Activated naive CD8-positive, alpha-beta T cell (primary cell): ENCODE measurements at regions not wholly inside any gene's neighbourhood (a gene's known extent, or its start where the extent isn't known, plus 50 kb on each side); places are given as distances from the start of the nearest gene placed in this dataset.
"Not testable (repeated sequence)": the region's sequence is repeated elsewhere in the genome, so short reads cannot be mapped to it uniquely, and the experiment has no call there.

Experiments used
- H3K27ac Mint-ChIP-seq: one replicate; pipeline ENCODE4 v1.8.0; 2021; ENCODE audit warnings: mixed read lengths
- H3K27me3 Mint-ChIP-seq: one replicate; pipeline ENCODE4 v1.8.0; 2021; ENCODE audit warnings: mixed read lengths
- H3K36me3 Mint-ChIP-seq: one replicate; pipeline ENCODE4 v1.8.0; 2021; ENCODE audit warnings: mixed read lengths
- H3K4me1 Mint-ChIP-seq: one replicate; pipeline ENCODE4 v1.8.0; 2021; ENCODE audit warnings: low read depth, mixed read lengths
- H3K4me3 Mint-ChIP-seq: one replicate; pipeline ENCODE4 v1.8.0; 2021; ENCODE audit warnings: mild to moderate bottlenecking, mixed read lengths
- H3K9me3 Mint-ChIP-seq: one replicate; pipeline ENCODE4 v1.8.0; 2021; ENCODE audit warnings: low read depth, mixed read lengths

DNA sequence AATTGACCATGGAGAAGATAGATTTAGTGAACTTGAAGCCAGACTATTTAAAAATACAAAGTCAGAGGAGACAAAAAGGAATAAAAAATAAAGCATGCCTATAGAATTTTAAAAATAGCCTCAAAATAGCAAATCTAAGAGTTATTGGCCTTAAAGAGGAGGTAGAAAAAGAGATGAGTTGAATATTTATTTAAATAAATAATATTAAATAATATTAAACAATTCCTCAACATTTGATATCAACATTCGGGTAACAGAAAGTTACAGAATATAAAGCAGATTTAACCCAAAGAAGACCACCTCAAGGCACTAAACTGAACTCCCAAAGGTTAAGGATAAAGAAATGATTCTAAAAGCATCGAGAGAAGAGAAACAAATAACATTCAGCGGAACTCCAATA is 1627.4 kb downstream of the SPATA31A7 start:
- not testable (repeated sequence) for H3K27ac Mint-ChIP-seq, H3K36me3 Mint-ChIP-seq, H3K4me1 Mint-ChIP-seq, H3K9me3 Mint-ChIP-seq, H3K4me3 Mint-ChIP-seq
- H3K27me3 Mint-ChIP-seq, result peaks cover 17% of the 10 kb centered on the region

DNA sequence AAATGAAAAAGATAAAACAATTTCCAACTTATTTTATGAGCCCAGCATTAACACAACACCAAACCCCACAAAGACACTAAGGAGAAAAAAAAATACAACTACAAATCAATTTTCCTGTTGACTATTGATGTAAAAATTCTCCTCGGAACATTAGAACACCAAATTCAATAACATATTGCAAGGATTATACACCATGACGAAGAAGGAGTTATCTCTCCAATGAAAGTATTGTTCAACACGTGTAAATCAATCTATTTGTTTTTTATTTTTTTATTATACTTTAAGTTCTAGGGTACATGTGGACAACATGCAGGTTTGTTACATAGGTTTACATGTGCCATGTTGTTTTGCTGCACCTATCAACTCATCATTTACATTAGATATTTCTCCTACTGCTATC is 1632.3 kb downstream of the SPATA31A7 start:
- not testable (repeated sequence) for H3K36me3 Mint-ChIP-seq, H3K27ac Mint-ChIP-seq, H3K27me3 Mint-ChIP-seq, H3K4me3 Mint-ChIP-seq, H3K4me1 Mint-ChIP-seq, H3K9me3 Mint-ChIP-seq

DNA sequence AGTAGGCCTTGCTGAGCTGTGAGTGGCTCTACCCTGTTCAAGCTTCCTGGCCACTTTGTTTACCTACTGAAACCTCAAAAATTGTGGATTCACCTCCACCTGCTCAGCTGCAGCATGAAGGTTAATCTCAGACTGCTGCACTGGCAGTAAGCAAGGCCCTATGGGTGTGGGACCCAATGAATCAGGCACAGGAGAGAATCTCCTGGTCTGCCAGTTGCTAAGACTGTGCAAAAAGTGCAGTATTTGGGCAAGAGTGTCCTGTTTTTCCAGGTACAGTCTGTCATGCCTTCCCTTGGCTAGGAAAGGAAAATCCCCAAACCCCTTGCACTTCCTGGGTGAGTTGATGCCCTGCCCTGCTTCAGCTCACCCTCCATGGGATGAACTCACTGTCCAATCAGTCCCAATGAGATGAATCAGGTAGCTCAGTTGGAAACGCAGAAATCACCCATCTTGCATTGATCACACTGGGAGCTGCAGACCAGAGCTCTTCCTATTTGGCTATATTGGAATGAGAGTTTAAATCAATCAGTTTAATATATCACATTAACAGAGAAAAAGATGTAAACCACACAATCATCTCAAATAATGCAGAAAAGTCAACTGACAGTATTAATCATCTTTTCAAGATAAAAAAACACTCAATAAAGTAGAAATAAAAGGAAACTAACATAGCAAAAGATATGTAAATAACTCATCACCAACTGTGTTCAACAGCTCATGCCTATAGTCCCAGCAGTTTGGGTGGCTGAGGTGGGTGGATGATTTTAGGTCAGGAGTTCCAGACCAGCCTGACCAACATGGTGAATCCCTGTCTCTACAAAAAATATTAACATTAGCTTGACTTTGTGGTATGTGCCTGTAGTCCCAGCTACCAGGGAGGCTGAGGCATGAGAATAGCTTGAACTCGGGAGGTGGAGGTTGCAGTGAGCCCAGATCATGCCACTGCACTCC is 1638.4 kb downstream of the SPATA31A7 start:
- H3K9me3 Mint-ChIP-seq, H3K27ac Mint-ChIP-seq, H3K4me1 Mint-ChIP-seq, H3K4me3 Mint-ChIP-seq, H3K36me3 Mint-ChIP-seq: not testable (repeated sequence)
- peaks cover 11% of the 10 kb centered on the region for H3K27me3 Mint-ChIP-seq

DNA sequence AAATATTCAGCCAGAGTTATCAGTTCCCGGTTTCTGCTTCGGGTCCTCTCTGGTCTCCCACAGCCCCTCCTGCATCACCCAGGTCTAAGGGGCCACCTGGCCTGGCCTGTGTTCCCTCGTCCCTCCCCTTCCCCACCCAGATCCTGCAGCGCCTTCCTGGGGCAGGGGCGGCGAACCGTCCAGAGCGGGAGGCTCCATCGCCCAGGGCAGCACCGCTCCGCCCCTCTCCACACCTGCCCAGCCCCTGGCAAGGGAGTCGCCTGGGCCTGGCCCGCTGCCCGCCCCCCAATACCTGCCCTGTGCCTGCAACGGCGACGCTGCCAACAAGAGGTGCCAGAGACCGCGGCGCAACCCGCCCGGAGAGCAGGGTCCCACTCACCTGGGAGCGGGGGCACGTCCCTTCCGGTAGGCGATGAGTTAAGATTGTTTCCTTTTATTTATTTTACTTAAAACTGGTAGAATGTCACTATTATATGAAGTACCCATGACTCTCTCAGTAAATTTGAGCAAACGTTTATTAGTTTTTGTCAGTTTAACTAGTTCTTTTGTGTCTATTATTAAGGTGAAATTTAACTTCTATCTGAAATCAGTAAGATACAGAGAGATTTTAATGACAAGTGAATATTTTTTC is 1641.1 kb downstream of the SPATA31A7 start:
- H3K36me3 Mint-ChIP-seq, H3K9me3 Mint-ChIP-seq, H3K4me3 Mint-ChIP-seq, H3K27me3 Mint-ChIP-seq, H3K27ac Mint-ChIP-seq, H3K4me1 Mint-ChIP-seq: not testable (repeated sequence)

DNA sequence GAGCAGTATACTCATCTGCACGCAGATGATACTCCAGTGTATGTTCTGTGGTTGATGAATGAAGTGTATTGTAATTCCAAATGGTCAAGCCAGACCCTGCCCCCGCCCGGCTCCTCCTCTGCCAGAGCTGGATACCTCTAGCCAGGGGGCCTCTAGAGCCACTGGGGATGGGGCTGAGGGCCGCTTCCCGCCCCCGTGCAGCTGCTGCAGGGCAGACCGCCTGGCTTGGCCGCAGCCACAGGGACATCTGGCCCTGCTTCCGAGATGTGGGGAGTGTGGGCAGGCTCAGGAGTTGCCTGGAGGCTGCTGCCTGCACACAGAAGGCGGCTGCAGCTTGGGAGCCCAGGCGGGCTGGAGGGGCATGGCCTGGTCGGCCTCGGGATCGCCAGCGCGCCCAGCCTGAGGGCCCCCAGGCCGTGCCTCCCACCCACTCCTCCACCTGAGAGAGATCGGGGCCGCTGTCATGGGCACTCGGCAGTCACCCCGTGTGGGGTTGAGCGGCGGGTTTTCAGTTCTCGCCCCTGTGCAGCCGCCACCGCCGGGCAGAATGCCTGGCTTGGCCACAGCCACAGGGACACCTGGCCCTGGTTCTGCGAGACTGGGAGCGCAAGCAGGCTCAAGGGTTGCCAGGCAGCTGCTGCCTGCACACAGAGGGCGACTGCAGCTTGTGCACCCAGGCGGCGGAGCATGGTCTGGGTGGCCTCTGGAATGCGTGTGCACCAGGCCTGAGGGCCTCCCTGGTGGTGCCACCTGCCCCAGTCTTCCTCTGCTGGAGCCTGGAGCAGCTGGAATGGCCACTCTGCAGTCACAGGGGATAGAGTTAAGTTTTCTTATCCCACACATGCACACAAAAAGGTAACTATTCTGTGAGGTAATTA is 1643.7 kb downstream of the SPATA31A7 start:
- not testable (repeated sequence) for H3K27me3 Mint-ChIP-seq, H3K27ac Mint-ChIP-seq, H3K36me3 Mint-ChIP-seq, H3K4me3 Mint-ChIP-seq, H3K9me3 Mint-ChIP-seq, H3K4me1 Mint-ChIP-seq

DNA sequence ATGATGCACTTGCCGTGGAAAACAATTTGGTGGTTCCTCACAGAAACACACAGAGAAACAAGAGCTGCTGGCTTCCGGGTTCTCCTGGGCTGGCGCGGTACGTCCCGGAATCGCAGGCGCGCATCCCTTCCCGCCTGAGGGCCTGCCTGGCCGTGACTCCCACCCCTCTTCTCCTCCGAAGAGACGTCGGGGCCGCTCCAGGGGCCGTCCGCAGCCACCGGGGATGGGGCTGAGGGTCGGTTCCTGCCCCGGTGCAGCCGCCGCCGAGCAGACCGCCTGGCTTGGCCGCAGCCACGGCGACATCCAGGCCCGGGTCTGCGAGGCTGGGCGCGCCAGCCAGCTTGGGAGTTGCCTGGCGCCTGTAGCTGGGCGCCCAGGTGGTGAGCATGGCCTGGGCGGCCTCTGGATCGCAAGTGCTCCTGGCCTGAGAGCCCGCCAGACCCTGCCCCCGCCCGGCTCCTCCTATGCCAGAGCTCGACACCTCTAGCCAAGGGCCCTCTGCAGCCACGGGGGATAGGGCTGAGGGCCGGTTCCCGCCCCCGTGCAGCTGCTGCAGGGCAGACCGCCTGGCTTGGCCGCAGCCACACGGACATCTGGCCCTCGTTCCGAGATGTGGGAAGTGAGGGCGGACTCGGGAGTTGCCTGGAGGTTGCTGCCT is 1647.5 kb downstream of the SPATA31A7 start:
- H3K27me3 Mint-ChIP-seq, H3K4me3 Mint-ChIP-seq, H3K36me3 Mint-ChIP-seq, H3K4me1 Mint-ChIP-seq, H3K9me3 Mint-ChIP-seq, H3K27ac Mint-ChIP-seq: not testable (repeated sequence)

DNA sequence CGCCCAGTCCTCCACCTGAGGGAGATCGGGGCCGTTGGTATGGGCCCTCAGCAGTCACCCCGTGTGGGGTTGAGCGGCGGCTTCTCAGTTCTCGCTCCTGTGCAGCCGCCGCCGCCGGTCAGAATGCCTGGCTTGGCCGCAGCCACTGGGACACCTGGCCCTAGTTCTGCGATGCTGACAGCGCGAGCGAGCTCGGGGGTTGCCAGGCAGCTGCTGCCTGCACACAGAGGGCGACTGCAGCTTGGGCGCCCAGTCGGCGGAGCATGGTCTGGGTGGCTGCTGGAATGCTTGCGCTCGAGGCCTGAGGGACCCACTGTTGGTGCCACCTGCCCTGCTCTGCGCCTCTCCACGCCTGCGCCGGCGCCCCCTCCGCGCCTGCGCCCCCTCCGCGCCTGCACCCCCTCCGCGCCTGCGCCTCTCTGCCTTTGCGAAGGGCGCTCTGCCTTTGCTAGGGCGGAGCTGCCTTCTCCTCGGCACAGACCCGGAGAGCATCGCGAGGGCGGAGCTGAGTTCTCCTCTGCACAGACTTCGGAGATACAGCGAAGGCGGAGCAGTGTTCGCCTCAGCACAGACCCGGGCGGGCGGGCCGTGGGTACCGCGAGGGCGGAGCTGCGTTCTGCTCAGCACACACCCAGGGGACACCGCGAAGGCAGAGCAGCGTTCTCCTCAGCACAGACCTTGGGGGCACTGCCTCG is 1648.3 kb downstream of the SPATA31A7 start:
- Mint-ChIP-seq H3K4me3 (peak overlapping the region; percentile 88), H3K27ac (peak overlapping the region; percentile 82)
- not testable (repeated sequence) for H3K36me3 Mint-ChIP-seq, H3K4me1 Mint-ChIP-seq, H3K9me3 Mint-ChIP-seq, H3K27me3 Mint-ChIP-seq

DNA sequence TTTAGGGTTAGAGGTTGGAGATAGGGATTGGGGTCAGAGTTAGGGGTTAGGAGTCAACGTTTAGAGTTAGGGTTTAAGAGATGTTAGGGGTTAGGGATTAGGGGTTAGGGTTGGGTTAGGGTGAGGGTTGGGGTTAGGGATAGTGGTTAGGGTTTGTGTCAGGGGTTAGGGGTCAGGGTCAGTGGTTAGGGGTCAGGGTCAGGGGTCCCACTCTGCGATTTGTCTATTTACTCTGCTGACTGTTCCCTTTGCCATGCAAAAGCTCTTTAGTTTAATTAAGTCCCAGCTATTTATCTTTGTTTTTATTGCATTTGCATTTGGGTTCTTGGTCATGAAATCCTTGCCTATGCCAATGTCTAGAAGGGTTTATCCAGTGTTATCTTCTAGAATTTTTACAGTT is 1649.3 kb downstream of the SPATA31A7 start:
- H3K4me1 Mint-ChIP-seq, H3K27me3 Mint-ChIP-seq, H3K27ac Mint-ChIP-seq, H3K36me3 Mint-ChIP-seq, H3K4me3 Mint-ChIP-seq: not testable (repeated sequence)
- peaks cover 11% of the 10 kb centered on the region for H3K9me3 Mint-ChIP-seq

DNA sequence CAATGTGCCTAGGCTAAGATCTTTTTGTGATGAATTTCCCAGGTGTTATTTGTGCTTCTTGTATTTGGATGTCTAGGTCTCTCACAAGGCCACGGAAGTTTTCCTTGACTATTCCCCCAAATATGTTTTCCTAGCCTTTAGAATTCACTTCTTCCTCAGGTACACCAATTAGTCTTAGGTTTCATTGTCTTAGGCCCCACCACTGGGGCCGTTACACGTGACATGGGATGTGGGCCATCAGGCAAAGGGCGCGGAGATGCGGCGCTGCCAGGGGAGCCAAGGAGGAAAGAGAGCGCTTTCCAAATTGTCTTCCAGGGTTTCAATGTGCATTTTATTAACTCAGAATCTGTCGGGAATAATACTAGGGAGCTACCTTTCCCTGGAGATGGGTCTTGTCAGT is 1653.3 kb downstream of the SPATA31A7 start:
- H3K36me3 Mint-ChIP-seq, H3K9me3 Mint-ChIP-seq, H3K27ac Mint-ChIP-seq, H3K27me3 Mint-ChIP-seq, H3K4me3 Mint-ChIP-seq, H3K4me1 Mint-ChIP-seq: not testable (repeated sequence)

DNA sequence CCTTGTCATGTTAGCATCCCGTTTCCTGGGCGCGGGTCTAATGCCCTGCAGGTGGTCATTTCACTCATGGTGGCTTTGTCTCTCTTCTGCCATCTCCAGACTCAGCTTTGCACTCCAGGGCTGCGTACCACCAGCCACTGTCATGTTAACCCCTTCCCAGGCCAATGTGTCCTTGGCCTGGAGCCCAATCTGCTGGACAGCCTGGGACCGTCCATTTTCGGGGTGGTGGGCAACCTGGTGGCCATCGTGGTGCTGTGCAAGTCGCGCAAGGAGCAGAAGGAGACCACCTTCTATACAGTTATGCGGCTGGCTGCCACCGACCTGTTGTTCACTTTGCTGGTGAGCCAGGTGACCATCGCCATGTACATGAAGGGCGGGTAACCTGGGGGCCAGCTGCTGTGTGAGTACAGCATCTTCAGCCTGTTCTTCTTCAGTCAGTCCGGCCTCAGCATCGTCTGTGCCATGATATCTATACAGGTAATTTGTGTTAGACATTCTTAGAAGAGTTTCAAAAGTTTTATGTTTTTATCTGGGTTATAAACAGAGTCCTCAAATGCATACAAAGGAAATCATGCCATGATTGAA is 1654.0 kb downstream of the SPATA31A7 start:
- H3K36me3 Mint-ChIP-seq, H3K4me3 Mint-ChIP-seq, H3K4me1 Mint-ChIP-seq, H3K9me3 Mint-ChIP-seq, H3K27me3 Mint-ChIP-seq, H3K27ac Mint-ChIP-seq: not testable (repeated sequence)

DNA sequence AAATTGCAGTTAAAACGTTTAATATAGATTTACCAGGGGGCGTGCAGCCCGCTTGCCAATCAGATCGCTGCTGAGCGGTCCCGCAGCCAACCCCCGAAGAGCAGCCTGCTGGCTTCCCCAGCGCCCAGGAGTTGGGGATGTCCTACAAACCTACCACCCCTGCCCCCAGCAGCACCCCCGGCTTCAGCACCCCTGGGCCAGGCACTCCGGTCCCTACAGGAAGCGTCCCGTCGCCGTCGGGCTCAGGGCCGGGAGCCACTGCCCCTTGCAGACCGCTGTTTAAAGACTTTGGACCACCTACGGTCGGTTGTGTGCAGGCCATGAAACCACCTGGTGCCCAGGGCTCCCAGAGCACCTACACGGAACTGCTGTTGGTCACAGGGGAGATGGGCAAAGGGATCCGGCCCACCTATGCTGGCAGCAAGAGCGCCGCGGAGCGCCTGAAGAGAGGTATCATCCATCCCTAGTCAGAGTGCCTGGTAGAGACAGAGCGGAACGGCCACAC is 1654.9 kb downstream of the SPATA31A7 start:
- H3K4me1 Mint-ChIP-seq, H3K27ac Mint-ChIP-seq, H3K36me3 Mint-ChIP-seq, H3K9me3 Mint-ChIP-seq, H3K4me3 Mint-ChIP-seq: not testable (repeated sequence)
- peaks cover 11% of the 10 kb centered on the region for H3K27me3 Mint-ChIP-seq

DNA sequence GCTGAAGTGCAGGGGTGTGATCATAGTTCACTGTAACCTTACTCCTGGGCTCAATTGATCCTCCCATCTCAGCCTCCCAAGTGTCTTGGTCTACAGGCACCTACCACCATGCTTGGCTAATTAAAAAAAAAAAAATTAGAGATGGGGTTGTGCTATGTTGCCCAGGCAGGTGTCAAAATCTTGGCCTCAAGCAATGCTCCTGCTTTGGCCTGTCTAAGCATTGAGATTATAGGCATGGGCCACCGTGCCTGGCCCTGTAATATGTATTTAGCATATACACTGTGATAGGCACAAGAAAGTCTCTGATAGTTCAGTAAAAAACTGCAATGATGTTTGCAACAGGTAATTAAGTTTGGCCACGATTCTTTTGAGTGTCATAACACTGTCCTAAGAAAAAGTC is 1658.4 kb downstream of the SPATA31A7 start:
- not testable (repeated sequence) for H3K36me3 Mint-ChIP-seq, H3K27ac Mint-ChIP-seq, H3K4me3 Mint-ChIP-seq, H3K4me1 Mint-ChIP-seq, H3K9me3 Mint-ChIP-seq, H3K27me3 Mint-ChIP-seq

DNA sequence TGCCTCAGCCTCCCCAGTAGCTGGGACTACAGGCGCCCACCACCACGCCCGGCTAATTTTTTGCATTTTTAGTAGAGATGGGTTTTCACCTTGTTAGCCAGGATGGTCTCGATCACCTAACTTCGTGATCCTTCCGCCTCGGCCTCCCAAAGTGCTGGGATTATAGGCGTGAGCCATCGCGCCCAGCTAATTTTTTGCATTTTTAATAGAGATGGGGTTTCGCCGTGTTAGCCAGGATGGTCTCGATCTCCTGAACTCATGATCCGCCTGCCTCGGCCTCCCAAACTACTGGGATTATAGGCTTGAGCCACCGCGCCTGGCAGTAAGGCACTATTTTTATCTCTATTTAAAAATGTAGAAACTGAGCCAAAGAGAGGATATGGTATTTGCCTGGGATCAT is 1660.2 kb downstream of the SPATA31A7 start:
- not testable (repeated sequence) for H3K4me3 Mint-ChIP-seq, H3K27me3 Mint-ChIP-seq, H3K36me3 Mint-ChIP-seq, H3K4me1 Mint-ChIP-seq, H3K27ac Mint-ChIP-seq, H3K9me3 Mint-ChIP-seq

DNA sequence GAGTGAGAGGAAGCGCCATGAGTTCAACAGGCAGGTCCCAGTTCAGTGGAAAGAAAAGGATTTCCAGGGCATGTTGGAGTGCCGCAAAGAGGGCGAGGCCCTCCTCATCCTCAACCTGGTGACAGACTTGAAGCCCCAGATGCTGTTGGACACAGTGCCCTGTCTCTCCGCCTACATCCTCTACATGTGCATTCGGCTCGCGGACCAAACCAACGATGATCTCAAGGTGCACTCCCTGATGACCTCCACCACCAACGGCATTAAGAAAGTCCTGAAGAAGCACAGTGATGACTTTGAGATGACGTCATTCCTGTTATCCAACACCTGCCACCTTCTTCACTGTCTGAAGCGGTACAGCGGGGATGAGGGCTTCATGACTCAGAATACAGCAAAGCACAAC is 1667.4 kb downstream of the SPATA31A7 start:
- not testable (repeated sequence) for H3K4me1 Mint-ChIP-seq, H3K36me3 Mint-ChIP-seq, H3K4me3 Mint-ChIP-seq, H3K9me3 Mint-ChIP-seq, H3K27ac Mint-ChIP-seq
- peaks cover 19% of the 10 kb centered on the region for H3K27me3 Mint-ChIP-seq
